Esophagus (tissue), 2 donors: ENCODE measurements at regions not wholly inside any gene's neighbourhood (a gene's known extent, or its start where the extent isn't known, plus 50 kb on each side); places are given as distances from the start of the nearest gene placed in this dataset.

Experiments
- H3K27ac ChIP-seq, 2 donors: one replicate each; pipeline ENCODE4 v1.5.1; 2013; ENCODE audit warnings: low read depth in 2 of 2, mild to moderate bottlenecking in 2 of 2, inconsistent platforms in 1 of 2, low read length in 1 of 2, moderate library complexity in 1 of 2
- H3K27me3 ChIP-seq, 2 donors: one replicate each; pipeline ENCODE4 v1.6.1; 2013; ENCODE audit warnings: low read length in 2 of 2, control low read depth in 1 of 2, mild to moderate bottlenecking in 1 of 2; ENCODE audit not compliant: insufficient read depth in 2 of 2, control insufficient read depth in 1 of 2
- H3K36me3 ChIP-seq, 2 donors: one replicate each; pipeline ENCODE4 v1.6.1; 2013; ENCODE audit warnings: low read length in 1 of 2; ENCODE audit not compliant: control insufficient read depth in 2 of 2, insufficient read depth in 2 of 2
- H3K4me1 ChIP-seq, 2 donors: one replicate each; pipeline ENCODE4 v1.6.1; 2013; ENCODE audit warnings: low read length in 1 of 2; ENCODE audit not compliant: control insufficient read depth in 2 of 2, insufficient read depth in 2 of 2
- H3K4me3 ChIP-seq, 2 donors: one replicate each; pipeline ENCODE4 v1.5.1; 2013; ENCODE audit warnings: low read length in 2 of 2, mild to moderate bottlenecking in 2 of 2, low read depth in 1 of 2, moderate library complexity in 1 of 2
- H3K9me3 ChIP-seq, 2 donors: one replicate each; pipeline ENCODE4 v1.6.1; 2013; ENCODE audit warnings: mild to moderate bottlenecking in 2 of 2, low read depth in 1 of 2, low read length in 1 of 2, moderate library complexity in 1 of 2; ENCODE audit not compliant: control insufficient read depth in 2 of 2, insufficient read depth in 1 of 2
- WGBS, 2 donors: extraction: QIAGEN DNeasy Blood & Tissue Kit; methylation state at CpG; one replicate each; pipeline ENCODE4 v1.1.7; 2013; 5-methylcytosine and 5-hydroxymethylcytosine counted together
- donor health status: healthy with polysubstance abuse.
- donor health status: Bipolar disorder and iron deficiency.

DNA sequence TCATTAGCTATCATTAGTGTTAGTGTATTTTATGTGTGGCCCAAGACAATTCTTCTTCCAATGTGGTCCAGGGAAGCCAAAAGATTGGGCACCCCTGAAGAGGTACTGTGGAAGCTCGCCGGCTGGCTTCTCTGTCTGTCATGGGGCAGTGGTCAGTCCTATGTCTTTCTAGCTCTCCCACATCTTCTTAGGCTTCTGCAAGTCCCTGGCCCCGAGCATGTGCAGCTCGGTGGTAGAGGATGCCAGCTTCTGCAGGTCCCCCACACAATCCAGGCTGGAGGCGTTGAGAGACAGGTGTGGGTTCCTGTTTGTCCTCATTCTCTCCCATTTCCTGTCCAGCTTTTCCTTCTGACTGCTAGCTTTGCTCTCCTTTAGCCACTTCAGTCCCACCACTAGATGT is 134.1 kb upstream of the NALF2 start:
- H3K36me3 ChIP-seq: no peaks in the 10 kb centered on the region
- WGBS, 2 donors: 83 to 94% methylated on average over 5 of the region's 5 CpGs
- no peak overlapping the region for H3K27ac ChIP-seq

DNA sequence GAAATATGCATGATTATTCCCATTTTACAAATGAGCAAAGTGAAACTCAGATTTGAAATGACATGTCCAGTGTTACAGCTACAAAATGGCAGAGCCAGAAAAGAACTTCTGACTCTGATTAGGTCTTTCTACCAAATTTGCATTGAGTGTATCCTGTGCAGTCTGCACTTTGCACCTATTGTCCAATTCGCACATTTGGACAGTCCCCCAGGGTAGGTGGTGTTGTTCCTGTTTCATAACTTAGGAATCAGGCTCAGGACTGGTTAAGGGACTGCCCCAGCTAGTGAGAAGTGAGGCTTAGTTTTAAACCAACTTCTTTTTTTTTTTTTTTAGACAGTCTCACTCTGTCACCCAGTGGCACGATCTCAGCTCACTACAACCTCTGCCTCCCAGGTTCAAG is 137.9 kb upstream of the NALF2 start:
- no peaks in the 10 kb centered on the region for H3K36me3 ChIP-seq
- peaks cover 0 to 2% of the 10 kb centered on the region in 2 donors for H3K27me3 ChIP-seq
- no peak overlapping the region for H3K27ac ChIP-seq
- WGBS, 2 donors: 71 to 89% methylated on average over 2 of the region's 2 CpGs
- no peaks in the 10 kb centered on the region for H3K9me3 ChIP-seq
- no peak overlapping the region for H3K4me3 ChIP-seq
- H3K4me1 ChIP-seq: no peaks in the 10 kb centered on the region

More for the DNA sequence above, 134.1 kb upstream of the NALF2 start:
- H3K27me3 ChIP-seq: peaks cover 0 to 9% of the 10 kb centered on the region in 2 donors
- H3K9me3 ChIP-seq: no peaks in the 10 kb centered on the region
- H3K4me3 ChIP-seq: no peak overlapping the region
- H3K4me1 ChIP-seq: no peaks in the 10 kb centered on the region

DNA sequence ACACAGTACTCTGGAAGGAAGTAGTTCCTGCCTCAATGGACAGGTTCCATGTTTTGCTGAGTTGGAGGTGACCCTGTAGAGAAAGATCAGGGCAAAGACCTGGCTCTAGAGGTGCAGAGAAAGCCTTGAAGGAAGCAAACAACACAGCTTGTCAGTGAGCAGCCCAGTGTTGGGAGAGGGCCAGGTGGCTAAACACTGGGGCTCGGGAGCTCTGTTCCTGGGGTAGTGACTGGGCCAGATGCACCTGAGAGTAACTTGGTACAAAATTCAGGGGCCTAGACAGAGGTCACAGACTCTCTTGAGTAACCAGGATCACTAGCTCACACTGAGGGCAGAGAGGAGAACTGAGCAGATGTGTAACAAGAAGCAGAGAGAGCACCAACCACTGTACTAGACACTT is 138.4 kb upstream of the NALF2 start:
- no peaks in the 10 kb centered on the region for H3K9me3 ChIP-seq
- no peak overlapping the region for H3K27ac ChIP-seq
- H3K4me3 ChIP-seq: no peak overlapping the region
- 79 to 83% methylated on average over 1 of the region's 1 CpG for WGBS, 2 donors
- H3K27me3 ChIP-seq: no peaks in the 10 kb centered on the region
- H3K36me3 ChIP-seq: no peaks in the 10 kb centered on the region
- no peaks in the 10 kb centered on the region for H3K4me1 ChIP-seq

DNA sequence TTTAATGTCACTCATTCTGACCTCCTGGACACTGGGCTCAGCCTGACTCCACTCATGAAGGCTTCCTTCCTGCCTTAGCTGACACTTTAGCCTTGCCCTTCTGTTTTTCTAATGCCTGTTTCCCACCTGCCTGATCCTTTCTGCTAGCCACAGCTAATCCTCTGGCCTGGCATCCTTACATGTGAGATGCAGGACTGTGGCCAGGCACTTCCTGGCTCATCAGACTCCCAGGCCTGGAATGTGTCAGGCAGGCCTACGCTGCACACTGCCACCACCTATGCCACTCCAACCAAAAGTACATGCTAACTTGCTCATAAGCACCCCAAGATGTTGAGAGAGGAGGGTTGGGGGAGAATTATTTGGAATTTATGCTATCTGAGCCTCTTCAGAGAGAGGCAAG is 138.8 kb upstream of the NALF2 start:
- Histone ChIP-seq H3K27me3 (no peaks in the 10 kb centered on the region), H3K4me3 (no peak overlapping the region), H3K27ac (no peak overlapping the region), H3K4me1 (no peaks in the 10 kb centered on the region), H3K36me3 (no peaks in the 10 kb centered on the region), H3K9me3 (no peaks in the 10 kb centered on the region)
- WGBS, 2 donors: 80 to 93% methylated on average over 1 of the region's 1 CpG

DNA sequence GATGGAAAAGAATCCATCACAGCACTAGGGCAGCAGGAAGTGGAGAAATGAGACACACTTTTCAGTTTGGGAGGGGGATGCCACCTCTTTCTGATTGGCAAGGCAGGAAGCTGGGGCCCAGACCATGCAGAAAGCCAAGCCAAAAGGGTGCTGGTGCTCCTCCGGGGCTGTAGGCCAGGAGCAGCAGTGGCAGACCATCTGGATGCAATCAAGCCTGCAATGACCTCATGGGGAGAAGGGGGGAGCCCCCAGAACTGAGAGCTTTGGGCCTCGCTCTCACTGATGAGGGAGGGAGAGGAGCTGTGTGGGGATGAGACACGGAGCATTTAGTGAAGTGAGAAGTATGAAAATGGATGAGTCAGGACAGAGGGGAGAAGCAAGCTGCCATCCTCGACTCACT is 141.3 kb upstream of the NALF2 start:
- H3K27ac ChIP-seq: no peak overlapping the region
- no peaks in the 10 kb centered on the region for H3K4me1 ChIP-seq
- WGBS, 2 donors: 44 to 52% methylated on average over 4 of the region's 4 CpGs
- no peaks in the 10 kb centered on the region for H3K27me3 ChIP-seq
- H3K9me3 ChIP-seq: no peaks in the 10 kb centered on the region
- H3K36me3 ChIP-seq: no peaks in the 10 kb centered on the region
- H3K4me3 ChIP-seq: no peak overlapping the region

DNA sequence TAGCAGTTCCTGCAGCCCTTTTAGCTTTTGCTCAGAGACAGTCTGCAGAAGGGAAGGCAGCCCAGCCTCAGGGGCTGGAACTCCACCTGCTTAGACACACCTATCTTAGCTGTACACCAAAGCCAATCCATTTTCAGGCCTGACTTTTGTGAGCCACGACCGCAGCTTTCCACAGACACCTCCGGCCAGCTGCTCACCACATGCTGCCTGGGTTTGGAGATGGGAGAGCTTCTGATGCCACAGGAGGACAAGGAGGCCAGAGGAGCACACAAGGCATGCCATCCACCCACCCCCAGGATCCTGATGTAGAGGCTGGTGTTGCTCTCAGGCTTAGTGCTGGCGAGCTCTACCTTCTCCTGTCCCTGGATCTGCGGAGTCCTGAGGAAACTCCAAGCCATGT is 141.8 kb upstream of the NALF2 start:
- Histone ChIP-seq H3K4me1 (no peaks in the 10 kb centered on the region), H3K9me3 (no peaks in the 10 kb centered on the region), H3K27me3 (no peaks in the 10 kb centered on the region), H3K4me3 (no peak overlapping the region), H3K36me3 (no peaks in the 10 kb centered on the region), H3K27ac (no peak overlapping the region)
- WGBS, 2 donors: 73 to 84% methylated on average over 5 of the region's 5 CpGs

DNA sequence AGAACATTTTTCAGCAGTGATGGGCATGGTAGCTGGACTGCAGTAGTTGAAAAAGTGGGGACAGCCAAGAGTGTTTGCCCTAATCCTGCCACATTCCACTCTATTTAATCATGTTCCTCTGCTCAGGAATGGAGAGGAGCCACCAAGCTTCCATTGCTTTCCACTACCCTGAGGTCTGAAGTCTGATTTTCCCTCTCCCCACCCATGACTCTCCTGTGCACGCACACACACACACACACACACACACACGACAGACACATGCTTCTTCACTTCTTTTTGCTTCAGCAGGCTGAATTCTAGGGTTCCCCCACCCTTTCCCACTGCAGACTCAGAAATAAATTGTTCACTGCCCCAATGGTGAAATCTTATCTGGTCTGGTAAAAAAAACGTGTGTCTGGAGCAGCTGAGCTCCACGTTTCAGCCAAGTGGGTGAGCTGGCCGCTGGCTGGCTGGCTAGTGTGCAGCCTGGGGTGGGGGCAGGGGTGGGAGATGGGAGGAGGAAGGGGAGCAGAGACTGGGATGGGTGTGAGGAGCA is 142.7 kb upstream of the NALF2 start:
- H3K4me3 ChIP-seq: no peak overlapping the region
- H3K27ac ChIP-seq: no peak overlapping the region
- no peaks in the 10 kb centered on the region for H3K4me1 ChIP-seq
- no peaks in the 10 kb centered on the region for H3K9me3 ChIP-seq
- H3K27me3 ChIP-seq: no peaks in the 10 kb centered on the region
- WGBS, 2 donors: 20 to 34% methylated on average over 5 of the region's 5 CpGs
- no peaks in the 10 kb centered on the region for H3K36me3 ChIP-seq

DNA sequence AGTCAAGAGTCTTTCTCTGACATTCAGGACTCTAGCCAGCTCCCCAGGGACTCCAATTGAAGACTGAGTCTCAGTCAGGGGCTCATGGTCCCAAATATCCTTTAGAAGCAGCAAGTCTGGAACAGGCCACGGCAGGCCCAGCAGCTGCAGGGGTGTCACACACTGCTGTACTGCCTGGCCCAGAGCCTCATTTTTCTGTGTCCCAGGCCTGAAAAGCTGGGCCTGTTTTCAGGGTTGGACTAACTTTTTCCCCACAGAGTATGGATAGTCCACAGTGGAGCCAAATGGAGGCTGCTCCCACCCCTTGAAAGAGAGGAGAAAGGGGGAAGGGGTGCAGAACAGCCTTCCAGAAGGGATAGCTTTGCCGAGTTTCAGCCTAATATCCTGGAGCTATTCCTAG is 146.8 kb upstream of the NALF2 start:
- H3K4me1 ChIP-seq: no peaks in the 10 kb centered on the region
- H3K4me3 ChIP-seq: no peak overlapping the region
- H3K36me3 ChIP-seq: no peaks in the 10 kb centered on the region
- H3K27me3 ChIP-seq: no peaks in the 10 kb centered on the region
- no peaks in the 10 kb centered on the region for H3K9me3 ChIP-seq
- no peak overlapping the region for H3K27ac ChIP-seq
- WGBS, 2 donors: 40 to 86% methylated on average over 2 of the region's 2 CpGs

DNA sequence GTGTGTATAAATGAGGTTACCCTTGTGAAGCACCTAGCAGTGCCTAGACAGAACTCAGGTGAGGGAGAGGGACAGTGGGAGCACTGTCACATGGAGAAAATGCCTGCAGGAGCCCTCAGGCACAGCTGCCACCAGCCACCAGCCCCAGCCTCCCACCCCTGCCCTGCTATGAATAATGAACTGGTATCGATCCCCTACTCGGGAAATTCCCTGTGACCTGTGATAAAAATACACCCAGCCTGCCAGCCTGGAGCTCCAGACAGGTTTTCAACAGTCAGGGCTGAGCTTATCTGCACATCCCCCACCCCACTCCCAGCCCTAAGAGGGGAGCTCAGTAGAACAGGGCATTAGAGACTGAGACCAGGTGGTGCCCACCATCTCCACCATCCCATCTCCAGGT is 159.6 kb upstream of the PJA1 start:
- 24 to 55% methylated on average over 2 of the region's 2 CpGs for WGBS, 2 donors
- Histone ChIP-seq H3K36me3 (no peaks in the 10 kb centered on the region), H3K4me3 (no peak overlapping the region)

DNA sequence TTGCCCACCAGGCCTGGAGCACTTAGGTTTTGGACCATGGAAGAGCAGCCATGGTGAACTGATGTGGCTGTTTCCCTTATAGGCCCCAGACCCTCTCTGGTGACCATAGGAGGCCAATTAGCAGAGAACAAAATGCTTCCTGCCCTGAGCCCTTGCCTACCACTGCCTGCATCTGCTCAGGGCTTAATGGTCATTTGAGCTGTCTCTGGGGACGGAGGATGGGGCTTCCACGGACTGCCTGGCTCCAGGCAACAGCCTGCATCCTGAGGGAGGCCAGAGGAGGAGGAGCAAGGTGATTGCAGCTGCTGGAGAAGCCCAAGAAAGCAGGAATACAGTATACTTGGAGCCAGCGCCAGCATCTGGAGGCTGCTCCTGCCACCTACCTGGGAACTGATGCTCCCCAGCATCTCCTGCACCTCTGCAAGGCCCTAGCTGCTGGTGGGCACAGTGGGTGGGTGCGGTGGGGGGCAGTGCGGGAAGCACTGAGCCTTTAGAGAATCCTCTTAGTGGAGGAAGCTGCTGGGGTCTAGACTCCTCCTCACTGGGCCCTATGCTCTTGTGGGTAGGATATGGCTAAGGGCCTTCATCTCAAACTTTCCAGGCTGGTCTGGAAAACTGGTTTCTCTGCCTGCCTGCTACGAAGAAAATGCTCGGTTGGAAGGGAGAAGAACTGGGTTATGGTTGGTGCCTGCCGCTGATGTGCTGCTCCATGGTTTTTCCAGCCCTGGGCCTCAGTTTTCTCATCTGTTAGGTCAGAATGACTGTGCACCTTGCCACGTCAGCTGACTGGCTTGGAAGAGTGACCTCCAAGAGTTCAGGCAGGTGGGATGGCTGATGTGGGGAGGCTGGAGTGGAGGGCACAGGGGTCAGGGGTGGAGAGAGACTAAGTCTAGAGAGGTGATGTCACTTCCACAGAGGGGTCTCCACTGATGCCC is 158.8 kb upstream of the PJA1 start:
- Histone ChIP-seq H3K9me3 (no peaks in the 10 kb centered on the region), H3K36me3 (no peaks in the 10 kb centered on the region)
- 70 to 85% methylated on average over 9 of the region's 9 CpGs for WGBS, 2 donors

More for the DNA sequence above, 159.6 kb upstream of the PJA1 start:
- Histone ChIP-seq H3K4me1 (no peaks in the 10 kb centered on the region), H3K27ac (no peak overlapping the region), H3K27me3 (no peaks in the 10 kb centered on the region), H3K9me3 (no peaks in the 10 kb centered on the region)

More for the DNA sequence above, 158.8 kb upstream of the PJA1 start:
- Histone ChIP-seq H3K27ac (no peak overlapping the region), H3K4me1 (no peaks in the 10 kb centered on the region), H3K4me3 (no peak overlapping the region), H3K27me3 (no peaks in the 10 kb centered on the region)
